Renal cortex interstitium (tissue), 11 donors: ENCODE measurements at regions not wholly inside any gene's neighbourhood (a gene's known extent, or its start where the extent isn't known, plus 50 kb on each side); places are given as distances from the start of the nearest gene placed in this dataset.
"Not testable (repeated sequence)": the region's sequence is repeated elsewhere in the genome, so short reads cannot be mapped to it uniquely, and the experiment has no call there.

Source experiments
- DNase-seq, 11 donors: peaks; one replicate each; pipeline ENCODE4 v3.0.0-alpha.2; 2013; ENCODE audit warnings: low read depth in 9 of 11, low spot score in 4 of 11; ENCODE audit errors: extremely low read depth in 1 of 11

- no peak for DNase-seq
Measured at GRCh38 chr5:18003312-18003711, 369.1 kb downstream of the TAF11L14 start.

GRCh38 chr5:18003784-18004183 is 369.5 kb downstream of the TAF11L14 start:
- DNase-seq, result no peak

GRCh38 chr5:18006235-18006634 is 372.0 kb downstream of the TAF11L14 start:
- not testable (repeated sequence) for DNase-seq

GRCh38 chr5:18008940-18009339 is 374.7 kb downstream of the TAF11L14 start:
- DNase-seq, result no peak

GRCh38 chr5:18010053-18010452 is 375.8 kb downstream of the TAF11L14 start:
- no peak for DNase-seq

- no peak for DNase-seq
Measured at GRCh38 chr5:18018472-18018871, 384.2 kb downstream of the TAF11L14 start.

GRCh38 chr5:18023275-18023674 is 389.0 kb downstream of the TAF11L14 start:
- DNase-seq, result no peak

- no peak for DNase-seq
Measured at GRCh38 chr5:18023986-18024385, 389.7 kb downstream of the TAF11L14 start.

- DNase-seq, result no peak
Measured at GRCh38 chr5:18024542-18024941, 390.3 kb downstream of the TAF11L14 start.

- DNase-seq, result peak in 8 of 11 donors; percentile 36 to 66 (median 48)
Measured at GRCh38 chr5:18027241-18027867, 393.1 kb downstream of the TAF11L14 start.

GRCh38 chr5:18028036-18028435 is 393.8 kb downstream of the TAF11L14 start:
- DNase-seq, result peak in 7 of 11 donors; percentile 5 to 56 (median 28)

GRCh38 chr5:18032744-18033143 is 398.5 kb downstream of the TAF11L14 start:
- no peak for DNase-seq

- DNase-seq, result no peak
Measured at GRCh38 chr5:18036531-18036930, 402.3 kb downstream of the TAF11L14 start.

- no peak for DNase-seq
Measured at GRCh38 chr5:18037718-18038117, 403.5 kb downstream of the TAF11L14 start.

- DNase-seq, result no peak
Measured at GRCh38 chr5:18043344-18043743, 409.1 kb downstream of the TAF11L14 start.

GRCh38 chr5:18048449-18048848 is 414.2 kb downstream of the TAF11L14 start:
- no peak for DNase-seq

GRCh38 chr5:18050345-18050744 is 416.1 kb downstream of the TAF11L14 start:
- no peak for DNase-seq

GRCh38 chr5:18050776-18051175 is 416.5 kb downstream of the TAF11L14 start:
- DNase-seq, result no peak

- peak in 1 of 11 donors; percentile 31 for DNase-seq
Measured at GRCh38 chr5:18051953-18052352, 417.7 kb downstream of the TAF11L14 start.

GRCh38 chr5:18052569-18052968 is 418.3 kb downstream of the TAF11L14 start:
- no peak for DNase-seq

GRCh38 chr5:18057725-18058124 is 423.5 kb downstream of the TAF11L14 start:
- DNase-seq, result no peak
